CD4-positive, alpha-beta T cell treated with Interleukin-15 for 4 hours (primary cell): ENCODE measurements at regions not wholly inside any gene's neighbourhood (a gene's known extent, or its start where the extent isn't known, plus 50 kb on each side); places are given as distances from the start of the nearest gene placed in this dataset.

Experiments
- DNase-seq: peaks from one replicate; pipeline ENCODE4 v3.0.0-alpha.2; 2020; ENCODE audit warnings: low spot score

GRCh38 chr5:10849278-10849677, 88.2 kb upstream of the DAP start:
- DNase-seq, result no peak

- no peak for DNase-seq
These were observed 83.0 kb upstream of the DAP start for GRCh38 chr5:10844016-10844415.

- DNase-seq, result no peak
These were observed 81.8 kb upstream of the DAP start for GRCh38 chr5:10842823-10843222.

GRCh38 chr5:10839916-10840599, 79.0 kb upstream of the DAP start:
- DNase-seq, result no peak

DNA sequence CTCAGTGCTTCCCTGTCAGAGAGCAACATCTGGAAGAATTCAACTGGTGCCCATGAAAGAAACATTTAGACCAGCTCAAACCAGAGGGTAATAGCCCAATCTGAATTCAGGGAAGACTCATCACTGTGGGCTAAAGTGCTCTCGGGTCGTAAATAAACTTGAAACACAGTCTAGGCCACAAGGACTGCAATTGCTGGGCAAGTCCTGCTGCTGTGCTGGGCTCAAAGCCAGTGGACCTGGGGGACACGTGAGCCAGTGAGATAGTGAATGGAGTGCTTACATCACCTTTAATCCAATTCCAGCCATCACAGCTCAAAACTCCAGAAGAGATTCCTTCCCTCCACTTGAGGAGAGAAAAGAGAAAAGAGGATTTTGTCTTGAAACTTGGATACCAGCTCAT, 78.1 kb upstream of the DAP start:
- no peak for DNase-seq

DNA sequence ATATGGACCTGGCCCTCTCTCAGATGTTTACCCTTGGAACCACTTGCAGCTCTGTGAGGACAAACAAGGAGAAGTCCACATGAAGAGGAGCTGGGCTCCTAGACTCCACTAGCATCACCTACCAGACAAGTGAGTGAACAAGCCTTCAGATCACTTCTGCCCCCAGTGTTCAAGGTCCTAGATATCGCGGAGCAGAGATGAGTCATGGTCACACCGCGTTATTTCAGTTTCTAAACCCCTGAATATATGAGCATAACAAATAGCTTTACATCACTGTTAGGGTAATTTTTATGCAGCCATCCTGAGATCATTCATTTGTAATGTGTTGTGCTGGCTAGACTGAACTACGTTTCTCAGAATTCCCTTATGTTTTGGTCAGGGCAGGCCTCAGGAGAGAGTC, 77.0 kb upstream of the DAP start:
- DNase-seq, result no peak

- DNase-seq, result no peak
These were observed 76.0 kb upstream of the DAP start for GRCh38 chr5:10836986-10837385.

DNA sequence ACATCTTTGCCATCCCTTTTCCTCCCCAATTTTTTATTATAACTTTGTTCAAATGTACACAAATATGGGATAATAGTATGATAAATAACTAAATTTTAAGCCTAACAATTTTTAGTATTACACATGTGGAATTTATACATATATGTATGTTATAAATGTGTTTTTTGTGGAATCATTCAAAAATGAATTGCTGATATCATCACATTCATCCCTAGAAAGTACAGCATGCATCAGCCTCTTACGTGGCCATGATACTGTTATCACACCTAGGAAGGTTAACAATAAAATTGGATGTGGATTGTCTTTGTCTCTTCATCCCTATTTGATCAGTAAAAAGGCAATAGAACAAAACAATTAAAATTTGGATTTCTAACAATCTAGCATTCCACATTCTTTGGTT, 73.7 kb upstream of the DAP start:
- no peak for DNase-seq

- DNase-seq, result no peak
These were observed 72.0 kb upstream of the DAP start for GRCh38 chr5:10832987-10833386.

- no peak for DNase-seq
These were observed 71.4 kb upstream of the DAP start for GRCh38 chr5:10832421-10832820.

- no peak for DNase-seq
These were observed 70.4 kb upstream of the DAP start for GRCh38 chr5:10831419-10831818.

DNA sequence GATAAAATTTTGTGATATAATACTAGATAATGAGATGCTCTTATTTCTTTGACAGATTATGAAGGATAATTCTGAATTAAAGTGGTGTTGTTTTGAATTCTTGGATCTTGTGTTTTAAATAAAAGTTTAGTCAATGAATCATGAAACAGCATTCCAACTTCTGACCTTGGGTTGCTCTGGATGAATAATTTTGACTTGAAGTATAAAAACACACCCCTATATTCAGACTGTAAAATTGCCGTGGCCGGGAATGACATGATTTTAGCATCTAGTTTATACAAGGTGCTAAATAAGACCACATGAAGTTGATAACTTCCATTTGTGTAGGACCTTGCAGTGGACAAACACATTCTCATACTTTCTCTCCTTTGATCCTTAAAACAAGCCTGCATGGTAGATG, 67.2 kb upstream of the DAP start:
- no peak for DNase-seq

- DNase-seq, result no peak
These were observed 66.5 kb upstream of the DAP start for GRCh38 chr5:10827571-10827970.

DNA sequence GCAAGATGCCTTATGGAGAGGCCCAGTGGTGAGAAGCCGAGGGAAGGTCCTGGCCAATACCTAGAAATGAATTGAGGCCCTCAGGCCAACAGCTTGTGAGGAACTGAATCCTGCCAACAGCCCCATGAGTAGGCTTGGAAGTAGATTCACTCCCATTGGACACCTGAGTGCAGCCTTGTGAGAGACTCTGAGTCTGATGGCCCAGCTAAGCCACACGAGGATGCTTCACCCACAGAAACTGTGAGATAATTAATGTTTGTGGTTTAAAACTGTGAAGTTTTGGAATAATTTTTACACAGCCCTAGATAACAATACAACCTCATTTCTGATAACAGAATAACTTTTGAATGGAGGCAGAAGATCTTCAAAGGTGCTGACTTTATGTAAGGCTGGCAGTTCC, 65.9 kb upstream of the DAP start:
- no peak for DNase-seq

GRCh38 chr5:10825897-10826644, 65.0 kb upstream of the DAP start:
- DNase-seq, result no peak

- no peak for DNase-seq
These were observed 51.2 kb upstream of the DAP start for GRCh38 chr5:10812218-10812617.
